Cardiac septum (tissue), 1 donor: ENCODE measurements at regions not wholly inside any gene's neighbourhood (a gene's known extent, or its start where the extent isn't known, plus 50 kb on each side); places are given as distances from the start of the nearest gene placed in this dataset.
"Not testable (repeated sequence)": the region's sequence is repeated elsewhere in the genome, so short reads cannot be mapped to it uniquely, and the experiment has no call there.

Experiments
- DNase-seq: peaks from one replicate; pipeline ENCODE4 v3.0.0-alpha.2; 2020; ENCODE audit warnings: low spot score
- intact Hi-C: fragments of 100-400 bp; cut with DNase I; formaldehyde crosslinking; loops from one replicate; pipeline ENCODE4 v1.14.0; 2022
- donor health status: DM: no; HTN: no; CAD: no.

- DNase-seq, intact Hi-C loops: not testable (repeated sequence)
Observed at GRCh38 chr9:67708109-67708508, 150.6 kb upstream of the ANKRD20A1 start.

GRCh38 chr9:67711429-67711828, 147.3 kb upstream of the ANKRD20A1 start:
- DNase-seq, intact Hi-C loops: not testable (repeated sequence)

GRCh38 chr9:67711931-67712330, 146.8 kb upstream of the ANKRD20A1 start:
- intact Hi-C loops, DNase-seq: not testable (repeated sequence)

GRCh38 chr9:67712956-67713355, 145.8 kb upstream of the ANKRD20A1 start:
- intact Hi-C loops, DNase-seq: not testable (repeated sequence)

GRCh38 chr9:67717830-67718388, 140.8 kb upstream of the ANKRD20A1 start:
- DNase-seq, result peak; percentile 38
- intact Hi-C loops, result not testable (repeated sequence)

GRCh38 chr9:67720491-67720890, 138.2 kb upstream of the ANKRD20A1 start:
- intact Hi-C loops, result not testable (repeated sequence)
- peak; percentile 29 for DNase-seq

GRCh38 chr9:67722460-67723090, 136.2 kb upstream of the ANKRD20A1 start:
- DNase-seq, intact Hi-C loops: not testable (repeated sequence)

- peak; percentile 74 for DNase-seq
- intact Hi-C loops, result not testable (repeated sequence)
Observed at GRCh38 chr9:67723185-67723584, 135.5 kb upstream of the ANKRD20A1 start.

GRCh38 chr9:67724885-67725284, 133.8 kb upstream of the ANKRD20A1 start:
- DNase-seq, result peak; percentile 69
- intact Hi-C loops, result not testable (repeated sequence)

- peak; percentile 47 for DNase-seq
- intact Hi-C loops, result not testable (repeated sequence)
Observed at GRCh38 chr9:67726213-67726988, 132.3 kb upstream of the ANKRD20A1 start.

- intact Hi-C loops, result not testable (repeated sequence)
Observed at GRCh38 chr9:67763133-67763532, 95.6 kb upstream of the ANKRD20A1 start.

GRCh38 chr9:67771807-67772206, 86.9 kb upstream of the ANKRD20A1 start:
- DNase-seq, intact Hi-C loops: not testable (repeated sequence)

More at GRCh38 chr9:67763133-67763532, 95.6 kb upstream of the ANKRD20A1 start:
- not testable (repeated sequence) for DNase-seq

- intact Hi-C loops, result not testable (repeated sequence)
- DNase-seq, result peak; percentile 68
Observed at GRCh38 chr9:67800170-67800569, 58.6 kb upstream of the ANKRD20A1 start.
